Kidney capillary endothelial cell (primary cell): ENCODE measurements at regions not wholly inside any gene's neighbourhood (a gene's known extent, or its start where the extent isn't known, plus 50 kb on each side); places are given as distances from the start of the nearest gene placed in this dataset.
"Not testable (repeated sequence)": the region's sequence is repeated elsewhere in the genome, so short reads cannot be mapped to it uniquely, and the experiment has no call there.

Source experiments
- DNase-seq: peaks from one replicate; pipeline ENCODE4 v3.0.0-alpha.2; 2018; ENCODE audit warnings: low spot score

GRCh38 chr13:87877477-87877876, 206.3 kb downstream of the SLITRK5 start:
- no peak for DNase-seq

DNA sequence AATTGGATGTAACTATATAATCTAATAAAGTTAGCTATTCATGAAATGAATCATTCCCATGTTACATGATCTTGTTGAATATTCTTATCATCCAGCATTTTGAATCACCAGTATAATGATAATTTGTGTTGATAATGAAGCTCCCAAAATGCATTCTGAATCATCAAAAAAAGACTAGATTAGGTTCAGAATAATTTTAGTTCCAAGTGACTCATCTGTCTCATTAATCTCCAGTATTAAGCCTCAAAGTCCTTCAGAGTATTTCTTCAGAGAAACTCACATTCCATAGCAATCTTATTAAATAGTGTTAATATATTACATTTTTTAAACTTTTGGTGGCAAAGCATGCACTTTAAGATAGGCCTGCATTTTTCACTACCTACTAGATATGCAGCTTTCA, 207.5 kb downstream of the SLITRK5 start:
- DNase-seq = no peak

DNA sequence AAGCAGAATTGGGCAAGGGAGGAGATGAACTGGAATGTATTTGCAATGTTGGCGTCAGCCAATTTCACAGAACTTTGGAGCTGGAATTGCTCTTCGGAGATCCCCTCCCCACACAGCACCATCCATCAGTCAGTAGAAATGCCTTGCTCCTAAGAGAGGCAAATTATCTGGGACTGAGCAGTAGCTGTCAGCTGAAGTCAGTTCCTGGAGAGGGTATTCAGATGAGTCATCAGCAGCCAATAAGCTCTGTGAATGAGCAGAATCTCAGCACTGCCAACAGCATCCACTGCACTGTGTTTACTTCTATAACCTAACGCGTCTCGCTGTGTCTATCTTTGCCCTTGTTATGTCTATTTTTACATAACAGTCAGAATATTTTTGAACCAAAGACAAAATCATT, 213.7 kb downstream of the SLITRK5 start:
- DNase-seq = no peak

GRCh38 chr13:87887459-87888123, 216.4 kb downstream of the SLITRK5 start:
- DNase-seq = no peak

- DNase-seq = no peak
These were observed 218.1 kb downstream of the SLITRK5 start for GRCh38 chr13:87889254-87889653.

DNA sequence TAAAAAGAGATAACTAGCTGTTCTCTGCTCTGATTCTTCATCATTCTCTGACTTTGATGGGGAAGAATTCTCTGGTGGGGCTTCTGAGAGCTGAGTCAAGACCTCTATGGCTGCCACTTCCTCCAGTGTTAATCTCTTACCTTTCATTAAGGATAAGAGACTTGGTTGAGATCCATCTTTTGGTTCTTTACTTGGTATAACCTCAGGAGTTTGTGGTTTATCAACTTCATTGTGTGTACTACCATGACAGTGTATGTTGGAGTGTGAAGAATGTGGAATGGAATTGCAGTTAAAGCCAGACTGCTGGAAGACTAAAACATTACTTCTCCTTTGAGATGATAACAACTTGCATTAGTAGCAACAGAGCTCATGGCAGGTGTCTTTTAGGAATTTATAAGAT, 222.0 kb downstream of the SLITRK5 start:
- DNase-seq = no peak

GRCh38 chr13:87894059-87894458, 222.9 kb downstream of the SLITRK5 start:
- no peak for DNase-seq

GRCh38 chr13:87903553-87903952, 232.4 kb downstream of the SLITRK5 start:
- DNase-seq = no peak

GRCh38 chr13:87906411-87906810, 235.2 kb downstream of the SLITRK5 start:
- no peak for DNase-seq

DNA sequence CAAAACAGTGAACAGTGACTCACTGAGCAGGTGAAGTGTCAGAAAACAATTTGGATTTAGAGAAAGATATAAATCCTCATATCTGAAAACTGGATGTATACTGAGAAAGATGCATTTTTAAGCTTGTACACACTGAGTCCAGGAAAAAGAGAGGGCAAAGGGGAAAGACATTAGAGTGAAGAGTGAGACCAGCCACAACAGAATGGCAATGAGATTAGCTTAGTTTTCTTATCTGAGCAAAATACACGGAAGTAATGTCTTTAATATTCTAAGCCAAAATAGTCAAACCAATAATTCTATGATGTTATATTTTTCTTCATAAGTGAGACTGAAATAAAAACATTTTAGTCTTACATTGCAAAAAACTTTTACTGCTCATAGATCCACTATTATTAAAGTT, 236.0 kb downstream of the SLITRK5 start:
- no peak for DNase-seq

DNA sequence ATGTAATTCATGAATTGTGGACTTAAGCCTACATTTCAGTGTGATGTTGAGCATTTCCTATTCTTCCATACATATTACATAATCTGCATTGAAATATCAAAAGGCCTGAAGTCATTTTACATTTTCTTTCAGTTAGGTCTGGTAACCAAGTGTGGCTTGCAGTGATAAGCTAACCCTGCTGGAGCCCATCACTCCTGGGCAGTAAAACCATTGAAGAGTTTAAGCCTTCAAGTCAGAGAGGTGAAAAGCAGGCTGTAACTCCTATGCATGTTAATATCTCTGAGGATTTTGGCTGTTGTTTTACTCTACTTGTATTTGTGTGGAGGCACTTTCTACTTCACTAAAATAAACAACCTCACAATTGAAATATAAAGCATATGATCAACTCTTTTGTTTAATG, 248.8 kb downstream of the SLITRK5 start:
- DNase-seq = no peak

DNA sequence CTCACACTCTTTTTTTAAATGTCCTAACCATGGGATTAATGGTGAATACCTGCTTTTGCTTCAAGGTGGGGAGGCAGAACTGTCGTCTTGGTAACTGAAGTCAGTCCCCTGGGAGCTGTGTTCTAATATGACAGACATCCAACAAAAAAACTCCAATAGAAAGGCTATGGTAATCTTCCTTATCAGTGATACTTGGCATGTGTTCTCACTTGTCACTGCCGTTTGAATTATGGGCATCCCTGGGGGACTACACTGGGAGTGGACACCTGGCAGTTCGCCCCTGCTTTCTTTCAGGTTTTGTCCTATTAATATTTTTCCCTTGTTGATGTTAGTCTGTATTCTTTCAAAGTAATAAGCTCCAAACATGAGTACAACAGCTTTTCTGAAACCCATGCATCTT, 252.6 kb downstream of the SLITRK5 start:
- no peak for DNase-seq

DNA sequence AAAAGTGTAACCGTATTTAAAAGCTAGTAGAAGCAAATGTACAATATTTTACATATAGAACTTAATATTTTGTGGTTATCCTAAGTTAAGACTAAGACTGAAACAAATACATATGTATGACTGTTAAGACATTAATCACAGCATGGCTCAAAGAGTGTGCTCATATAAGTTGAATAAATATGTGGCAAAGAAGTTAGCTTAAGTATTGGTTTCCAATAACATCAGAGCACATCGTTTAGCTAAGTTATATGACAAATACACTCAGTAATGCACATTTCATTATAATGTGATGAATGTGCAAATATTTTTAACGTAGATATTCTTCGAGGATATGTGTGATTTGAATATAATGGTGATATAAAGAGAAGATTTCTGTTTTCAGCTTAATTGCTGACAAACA, 253.8 kb downstream of the SLITRK5 start:
- DNase-seq = no peak

GRCh38 chr13:87940776-87941175, 269.6 kb downstream of the SLITRK5 start:
- no peak for DNase-seq

DNA sequence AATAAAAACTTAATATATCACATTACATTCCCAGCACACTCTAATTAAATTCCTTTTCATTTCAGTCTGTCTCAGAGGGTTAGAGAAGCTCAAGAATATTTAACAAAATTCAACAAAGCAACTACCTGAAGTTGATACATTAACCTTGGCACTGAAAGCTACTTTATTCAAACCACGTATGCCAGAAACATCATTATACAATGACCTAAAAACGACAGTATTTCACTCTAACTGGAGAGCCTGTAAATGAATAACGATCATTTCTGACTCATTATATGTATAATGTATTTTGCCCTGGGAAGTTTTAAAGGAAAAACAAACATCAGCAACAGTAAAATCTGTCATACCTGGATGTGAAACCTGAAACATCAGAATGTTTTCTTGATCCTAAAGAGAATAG, 270.1 kb downstream of the SLITRK5 start:
- DNase-seq = no peak

DNA sequence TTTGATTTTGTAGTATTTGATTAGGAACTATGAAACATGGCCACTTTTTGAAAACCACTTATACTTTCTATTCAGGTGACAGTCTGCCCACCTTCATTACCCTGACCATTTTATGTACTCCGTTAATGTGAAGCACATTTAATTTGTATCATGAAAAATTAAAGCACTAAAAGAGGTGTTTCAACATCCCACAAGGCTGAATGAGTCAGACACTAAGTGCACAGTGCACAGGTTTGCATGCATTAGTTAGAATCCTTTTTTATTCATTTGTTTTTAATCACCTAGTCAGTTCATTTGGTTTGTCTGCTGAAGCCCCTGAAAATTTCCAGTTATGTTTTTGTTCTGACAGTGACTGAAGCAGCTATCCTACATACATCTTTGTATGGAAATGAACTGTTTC, 271.0 kb downstream of the SLITRK5 start:
- DNase-seq = no peak

DNA sequence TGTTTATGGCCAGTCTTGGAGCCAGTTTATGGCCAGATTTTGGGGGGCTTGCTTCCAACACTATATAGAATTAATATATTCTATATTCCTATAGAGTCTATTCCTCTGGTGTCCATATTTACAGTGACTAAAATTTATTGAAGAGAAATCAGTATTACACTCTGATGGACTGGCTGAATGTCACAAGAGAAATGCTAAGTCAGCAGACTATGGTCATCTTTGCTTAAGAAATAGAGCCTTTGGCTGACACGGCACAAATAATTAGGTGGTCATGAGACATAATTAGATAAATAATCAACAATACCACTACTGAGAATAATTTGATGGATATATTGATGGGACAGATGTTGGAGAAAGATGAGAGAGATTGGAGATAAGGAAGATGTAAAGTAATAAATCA, 272.9 kb downstream of the SLITRK5 start:
- no peak for DNase-seq

GRCh38 chr13:87952377-87952776, 281.2 kb downstream of the SLITRK5 start:
- no peak for DNase-seq

DNA sequence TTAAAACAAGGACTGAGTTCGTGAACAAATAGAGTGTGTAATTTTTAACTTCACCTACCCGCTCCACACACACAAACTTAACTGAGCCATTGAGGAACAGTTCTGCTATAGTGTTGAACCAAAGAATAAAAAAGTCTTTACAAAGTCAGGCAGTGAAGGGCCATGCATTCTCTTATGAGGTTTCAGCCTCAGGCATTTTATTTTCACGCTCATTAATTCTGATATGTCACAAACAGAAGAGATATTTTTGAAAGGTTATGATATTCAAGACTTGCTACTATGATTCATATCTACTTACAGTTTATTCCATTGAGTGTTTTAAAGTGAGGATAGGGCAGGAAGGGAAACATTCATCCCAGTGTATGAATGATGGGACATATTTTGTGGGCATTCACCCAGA, 282.2 kb downstream of the SLITRK5 start:
- DNase-seq = no peak

DNA sequence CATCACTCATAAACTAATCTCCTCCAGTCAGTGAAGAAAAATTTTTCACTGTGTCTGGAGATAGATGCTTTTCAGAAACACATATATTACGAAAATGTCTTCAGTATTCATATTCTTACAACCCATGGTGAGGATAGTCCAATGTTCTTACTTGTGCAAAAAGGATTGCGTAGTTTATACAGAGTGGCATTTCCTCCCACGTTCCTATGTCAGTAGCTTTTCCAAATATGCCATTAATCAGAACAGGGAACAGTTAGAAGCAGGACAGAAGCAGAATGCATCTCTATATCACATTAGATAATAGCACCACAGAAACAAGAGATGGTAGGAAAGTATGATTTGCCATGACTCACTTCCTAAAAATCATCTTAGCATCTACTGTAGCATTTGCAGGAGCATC, 282.9 kb downstream of the SLITRK5 start:
- no peak for DNase-seq

DNA sequence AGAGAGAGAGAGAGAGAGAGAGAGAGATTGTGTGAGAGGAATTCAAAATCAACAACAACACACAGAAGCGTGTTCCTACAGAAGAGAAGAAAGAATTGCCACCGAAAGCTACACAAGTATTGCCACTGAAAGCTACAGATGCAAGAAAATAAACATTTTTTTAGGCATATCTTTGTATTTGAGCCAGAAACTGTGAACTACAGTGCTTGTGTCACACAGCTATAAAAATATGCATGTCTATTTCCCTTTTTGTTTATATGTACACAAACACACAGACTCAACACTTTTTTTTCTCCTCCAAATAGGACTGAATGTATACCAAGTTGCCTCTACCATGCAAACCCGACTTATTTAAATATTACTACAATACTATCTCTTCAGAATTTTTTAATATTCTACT, 290.4 kb downstream of the SLITRK5 start:
- DNase-seq = no peak

DNA sequence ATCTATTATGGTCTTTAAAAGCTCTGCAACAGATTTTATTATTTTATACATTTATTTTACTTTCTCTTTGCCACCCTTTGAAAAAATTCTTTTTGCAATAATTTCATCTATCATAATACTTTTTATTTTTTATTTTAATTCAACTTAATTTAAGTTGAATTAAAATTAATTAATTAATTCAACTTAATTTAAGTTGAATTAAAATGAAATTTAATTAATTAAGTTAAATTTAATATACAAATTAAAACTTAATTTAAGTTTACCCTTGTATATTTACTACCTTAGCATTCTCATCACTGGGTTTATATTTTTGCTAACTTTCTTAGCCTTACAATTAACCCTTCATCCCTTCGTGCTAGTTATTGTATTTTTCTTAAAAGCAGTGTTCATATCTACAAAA, 301.4 kb downstream of the SLITRK5 start:
- no peak for DNase-seq

DNA sequence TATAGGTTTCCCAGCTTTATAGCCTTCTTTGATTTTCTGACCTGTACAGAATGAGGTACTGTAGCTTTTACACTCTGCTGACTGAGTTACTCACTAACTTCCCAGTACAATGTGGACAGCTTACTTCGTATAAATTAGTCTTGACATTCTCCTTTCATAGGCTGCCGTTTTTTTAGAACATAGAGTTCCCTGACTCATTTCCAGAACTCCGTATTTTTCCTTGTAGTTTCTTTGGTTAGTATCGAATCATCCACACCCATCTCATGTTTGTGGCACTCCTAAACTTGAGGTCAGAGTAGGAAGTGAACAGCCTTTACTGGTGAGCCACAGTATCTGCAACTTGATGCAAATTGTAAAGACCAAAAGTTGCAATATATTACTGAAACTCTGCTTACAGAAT, 303.9 kb downstream of the SLITRK5 start:
- no peak for DNase-seq

- not testable (repeated sequence) for DNase-seq
These were observed 305.5 kb downstream of the SLITRK5 start for GRCh38 chr13:87976650-87977049.

GRCh38 chr13:87981416-87981815, 310.2 kb downstream of the SLITRK5 start:
- no peak for DNase-seq
